ENCODE measurements at regions not wholly inside any gene's neighbourhood (a gene's known extent, or its start where the extent isn't known, plus 50 kb on each side); places are given as distances from the start of the nearest gene placed in this dataset.

- no peak overlapping the region for H3K4me3 ChIP-seq (ENCODE audit: insufficient read length, low read depth)
These were observed 116.1 kb upstream of the CMC1 start for GRCh38 chr3:28125342-28125741.

GRCh38 chr3:28130836-28131235, 110.6 kb upstream of the CMC1 start:
- Histone ChIP-seq H3K4me1 (ENCODE audit: insufficient read depth, insufficient read length) (no peaks in the 10 kb centered on the region), H3K9me3 (ENCODE audit: insufficient read depth, low read length) (no peaks in the 10 kb centered on the region), H3K4me3 (ENCODE audit: insufficient read length, low read depth) (no peak overlapping the region), H3K36me3 (ENCODE audit: insufficient read depth, insufficient read length, low read length) (no peaks in the 10 kb centered on the region), H3K9ac (ENCODE audit: insufficient read length, low read depth) (no peak overlapping the region), H3K27me3 (ENCODE audit: insufficient read depth, insufficient read length) (no peaks in the 10 kb centered on the region)
- TF ChIP-seq SUZ12 (IDR thresholded peaks at IDR 0.05; ENCODE audit: extremely low read depth, insufficient read depth, insufficient read length) (no peak), ZNF274 (IDR thresholded peaks at IDR 0.05; ENCODE audit: low read depth, low read length) (no peak), YY1 (IDR thresholded peaks at IDR 0.05; ENCODE audit: insufficient read depth, insufficient read length) (no peak)
- DNase-seq (ENCODE audit: low read depth, low spot score), result no peak

More at GRCh38 chr3:28125342-28125741, 116.1 kb upstream of the CMC1 start:
- no peak for DNase-seq (ENCODE audit: low read depth, low spot score)
- H3K9ac ChIP-seq (ENCODE audit: insufficient read length, low read depth), result no peak overlapping the region
- no peaks in the 10 kb centered on the region for H3K4me1 ChIP-seq (ENCODE audit: insufficient read depth, insufficient read length)
- no peaks in the 10 kb centered on the region for H3K36me3 ChIP-seq (ENCODE audit: insufficient read depth, insufficient read length, low read length)
- TF ChIP-seq YY1 (IDR thresholded peaks at IDR 0.05; ENCODE audit: insufficient read depth, insufficient read length), result no peak
- no peak for TF ChIP-seq ZNF274 (IDR thresholded peaks at IDR 0.05; ENCODE audit: low read depth, low read length)
- TF ChIP-seq SUZ12 (IDR thresholded peaks at IDR 0.05; ENCODE audit: extremely low read depth, insufficient read depth, insufficient read length), result no peak
- no peaks in the 10 kb centered on the region for H3K27me3 ChIP-seq (ENCODE audit: insufficient read depth, insufficient read length)
- H3K9me3 ChIP-seq (ENCODE audit: insufficient read depth, low read length), result no peaks in the 10 kb centered on the region

- no peak overlapping the region for H3K4me3 ChIP-seq (ENCODE audit: insufficient read length, low read depth)
- no peaks in the 10 kb centered on the region for H3K27me3 ChIP-seq (ENCODE audit: insufficient read depth, insufficient read length)
- no peaks in the 10 kb centered on the region for H3K9me3 ChIP-seq (ENCODE audit: insufficient read depth, low read length)
- no peak for DNase-seq (ENCODE audit: low read depth, low spot score)
- no peak for TF ChIP-seq YY1 (IDR thresholded peaks at IDR 0.05; ENCODE audit: insufficient read depth, insufficient read length)
- no peak for TF ChIP-seq SUZ12 (IDR thresholded peaks at IDR 0.05; ENCODE audit: extremely low read depth, insufficient read depth, insufficient read length)
- no peak for TF ChIP-seq ZNF274 (IDR thresholded peaks at IDR 0.05; ENCODE audit: low read depth, low read length)
- H3K36me3 ChIP-seq (ENCODE audit: insufficient read depth, insufficient read length, low read length), result no peaks in the 10 kb centered on the region
- no peaks in the 10 kb centered on the region for H3K4me1 ChIP-seq (ENCODE audit: insufficient read depth, insufficient read length)
- H3K9ac ChIP-seq (ENCODE audit: insufficient read length, low read depth), result no peak overlapping the region
These were observed 108.5 kb upstream of the CMC1 start for GRCh38 chr3:28132941-28133340.

- TF ChIP-seq ZNF274 (IDR thresholded peaks at IDR 0.05; ENCODE audit: low read depth, low read length) (no peak), SUZ12 (IDR thresholded peaks at IDR 0.05; ENCODE audit: extremely low read depth, insufficient read depth, insufficient read length) (no peak), YY1 (IDR thresholded peaks at IDR 0.05; ENCODE audit: insufficient read depth, insufficient read length) (no peak)
- Histone ChIP-seq H3K9ac (ENCODE audit: insufficient read length, low read depth) (no peak overlapping the region), H3K4me3 (ENCODE audit: insufficient read length, low read depth) (no peak overlapping the region), H3K4me1 (ENCODE audit: insufficient read depth, insufficient read length) (no peaks in the 10 kb centered on the region), H3K9me3 (ENCODE audit: insufficient read depth, low read length) (no peaks in the 10 kb centered on the region), H3K36me3 (ENCODE audit: insufficient read depth, insufficient read length, low read length) (no peaks in the 10 kb centered on the region), H3K27me3 (ENCODE audit: insufficient read depth, insufficient read length) (no peaks in the 10 kb centered on the region)
- DNase-seq (ENCODE audit: low read depth, low spot score), result no peak
These were observed 107.2 kb upstream of the CMC1 start for GRCh38 chr3:28134198-28134597.

GRCh38 chr3:28134792-28135375, 106.5 kb upstream of the CMC1 start:
- TF ChIP-seq ZNF274 (IDR thresholded peaks at IDR 0.05; ENCODE audit: low read depth, low read length) (no peak), SUZ12 (IDR thresholded peaks at IDR 0.05; ENCODE audit: extremely low read depth, insufficient read depth, insufficient read length) (no peak), YY1 (IDR thresholded peaks at IDR 0.05; ENCODE audit: insufficient read depth, insufficient read length) (no peak)
- H3K27me3 ChIP-seq (ENCODE audit: insufficient read depth, insufficient read length), result no peaks in the 10 kb centered on the region
- no peak overlapping the region for H3K9ac ChIP-seq (ENCODE audit: insufficient read length, low read depth)

DNA sequence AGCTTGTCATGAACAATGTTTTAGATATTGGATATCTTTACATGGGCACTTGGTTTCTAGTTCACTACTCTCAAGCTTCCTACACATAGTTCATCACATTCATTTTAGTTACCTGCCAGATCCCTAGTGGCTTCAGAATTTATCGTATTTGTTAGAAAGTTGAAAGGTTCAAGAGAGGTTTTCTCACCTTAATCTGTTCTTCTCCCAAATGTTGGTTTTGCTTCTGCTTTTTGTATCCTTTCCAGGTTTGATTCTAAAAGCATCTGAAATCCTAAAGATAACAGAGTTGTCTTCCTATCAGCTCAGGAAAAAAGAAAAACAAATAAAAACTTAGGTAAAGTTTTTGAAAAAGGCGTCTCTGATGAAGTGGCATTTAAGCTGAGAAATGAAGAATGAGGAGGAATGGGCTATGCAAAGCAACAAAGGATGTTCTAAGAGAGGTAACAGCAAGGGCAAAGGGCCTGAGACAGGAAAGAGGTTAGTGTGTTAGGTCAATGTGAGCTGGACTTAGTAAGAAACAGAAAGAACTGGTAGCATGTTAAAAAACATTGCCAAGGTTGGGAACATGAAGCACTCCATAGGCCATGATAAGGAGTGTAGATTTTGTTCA, 104.7 kb upstream of the CMC1 start:
- TF ChIP-seq SUZ12 (IDR thresholded peaks at IDR 0.05; ENCODE audit: extremely low read depth, insufficient read depth, insufficient read length) (no peak), YY1 (IDR thresholded peaks at IDR 0.05; ENCODE audit: insufficient read depth, insufficient read length) (no peak), ZNF274 (IDR thresholded peaks at IDR 0.05; ENCODE audit: low read depth, low read length) (no peak)
- Histone ChIP-seq H3K9ac (ENCODE audit: insufficient read length, low read depth) (no peak overlapping the region), H3K4me3 (ENCODE audit: insufficient read length, low read depth) (no peak overlapping the region), H3K27me3 (ENCODE audit: insufficient read depth, insufficient read length) (no peaks in the 10 kb centered on the region), H3K4me1 (ENCODE audit: insufficient read depth, insufficient read length) (no peaks in the 10 kb centered on the region), H3K36me3 (ENCODE audit: insufficient read depth, insufficient read length, low read length) (no peaks in the 10 kb centered on the region), H3K9me3 (ENCODE audit: insufficient read depth, low read length) (no peaks in the 10 kb centered on the region)
- DNase-seq (ENCODE audit: low read depth, low spot score), result no peak

More at GRCh38 chr3:28134792-28135375, 106.5 kb upstream of the CMC1 start:
- H3K4me3 ChIP-seq (ENCODE audit: insufficient read length, low read depth), result no peak overlapping the region
- no peaks in the 10 kb centered on the region for H3K9me3 ChIP-seq (ENCODE audit: insufficient read depth, low read length)
- no peaks in the 10 kb centered on the region for H3K4me1 ChIP-seq (ENCODE audit: insufficient read depth, insufficient read length)
- H3K36me3 ChIP-seq (ENCODE audit: insufficient read depth, insufficient read length, low read length), result no peaks in the 10 kb centered on the region
- DNase-seq (ENCODE audit: low read depth, low spot score), result no peak

- no peak overlapping the region for H3K9ac ChIP-seq (ENCODE audit: insufficient read length, low read depth)
- no peak overlapping the region for H3K4me3 ChIP-seq (ENCODE audit: insufficient read length, low read depth)
- DNase-seq (ENCODE audit: low read depth, low spot score), result no peak
- TF ChIP-seq ZNF274 (IDR thresholded peaks at IDR 0.05; ENCODE audit: low read depth, low read length) (no peak), SUZ12 (IDR thresholded peaks at IDR 0.05; ENCODE audit: extremely low read depth, insufficient read depth, insufficient read length) (no peak)
- no peaks in the 10 kb centered on the region for H3K27me3 ChIP-seq (ENCODE audit: insufficient read depth, insufficient read length)
- no peaks in the 10 kb centered on the region for H3K9me3 ChIP-seq (ENCODE audit: insufficient read depth, low read length)
- no peaks in the 10 kb centered on the region for H3K4me1 ChIP-seq (ENCODE audit: insufficient read depth, insufficient read length)
- H3K36me3 ChIP-seq (ENCODE audit: insufficient read depth, insufficient read length, low read length), result no peaks in the 10 kb centered on the region
These were observed 103.3 kb upstream of the CMC1 start for GRCh38 chr3:28138043-28138610.

All from NT2/D1 (cell line).